Erythroblast (primary cell): ENCODE measurements at regions not wholly inside any gene's neighbourhood (a gene's known extent, or its start where the extent isn't known, plus 50 kb on each side); places are given as distances from the start of the nearest gene placed in this dataset.

Experiments used
- GATA1 ChIP-seq: IDR thresholded peaks from 2 replicates; pipeline ENCODE4 v1.6.1; 2011; ENCODE audit warnings: low read depth, mild to moderate bottlenecking, control low read depth, low read length, moderate library complexity
- POLR2A ChIP-seq: IDR thresholded peaks from 2 replicates; pipeline ENCODE4 v1.6.1; 2011; ENCODE audit warnings: mild to moderate bottlenecking, low read length

GRCh38 chr5:154625031-154625430 is 130.1 kb upstream of the LARP1 start:
- TF ChIP-seq POLR2A = no peak
- TF ChIP-seq GATA1 = no peak
